GM21786 (cell line): ENCODE measurements at regions not wholly inside any gene's neighbourhood (a gene's known extent, or its start where the extent isn't known, plus 50 kb on each side); places are given as distances from the start of the nearest gene placed in this dataset.

ENCODE experiments used
- ATAC-seq: cut with Tn5 transposase; IDR thresholded peaks from one replicate; pipeline ENCODE4 v1.9.1; 2021; ENCODE audit not compliant: unreplicated experiment

- no peak for ATAC-seq
These were observed 393.8 kb downstream of the ZNF385D start for GRCh38 chr3:21357241-21357640.

GRCh38 chr3:21356402-21356801 lies 394.6 kb downstream of the ZNF385D start:
- no peak for ATAC-seq

- no peak for ATAC-seq
These were observed 405.5 kb downstream of the ZNF385D start for GRCh38 chr3:21345382-21345976.

- ATAC-seq = no peak
These were observed 419.2 kb downstream of the ZNF385D start for GRCh38 chr3:21331857-21332256.

GRCh38 chr3:21331321-21331720 lies 419.7 kb downstream of the ZNF385D start:
- no peak for ATAC-seq

GRCh38 chr3:21330293-21330692 lies 420.7 kb downstream of the ZNF385D start:
- peak; percentile 95 for ATAC-seq

- ATAC-seq = no peak
These were observed 422.2 kb downstream of the ZNF385D start for GRCh38 chr3:21328711-21329390.

- no peak for ATAC-seq
These were observed 424.1 kb downstream of the ZNF385D start for GRCh38 chr3:21326704-21327475.

GRCh38 chr3:21314688-21315087 lies 436.3 kb downstream of the ZNF385D start:
- no peak for ATAC-seq

GRCh38 chr3:21310891-21311290 lies 440.1 kb downstream of the ZNF385D start:
- no peak for ATAC-seq

GRCh38 chr3:21310161-21310560 lies 440.8 kb downstream of the ZNF385D start:
- ATAC-seq = no peak

GRCh38 chr3:21297304-21297703 lies 453.7 kb downstream of the ZNF385D start:
- ATAC-seq = no peak

GRCh38 chr3:21294768-21295167 lies 456.2 kb downstream of the ZNF385D start:
- no peak for ATAC-seq

- ATAC-seq = no peak
These were observed 458.0 kb downstream of the ZNF385D start for GRCh38 chr3:21292971-21293370.

- ATAC-seq = no peak
These were observed 460.5 kb downstream of the ZNF385D start for GRCh38 chr3:21290557-21290956.

GRCh38 chr3:21274079-21274571 lies 476.9 kb downstream of the ZNF385D start:
- ATAC-seq = no peak

- ATAC-seq = no peak
These were observed 477.6 kb downstream of the ZNF385D start for GRCh38 chr3:21273259-21274025.

GRCh38 chr3:21271606-21272016 lies 479.4 kb downstream of the ZNF385D start:
- no peak for ATAC-seq

GRCh38 chr3:21269882-21270281 lies 481.1 kb downstream of the ZNF385D start:
- ATAC-seq = no peak

- ATAC-seq = no peak
These were observed 490.5 kb downstream of the ZNF385D start for GRCh38 chr3:21260507-21260906.

GRCh38 chr3:21259896-21260295 lies 491.1 kb downstream of the ZNF385D start:
- no peak for ATAC-seq
